ENCODE measurements at regions not wholly inside any gene's neighbourhood (a gene's known extent, or its start where the extent isn't known, plus 50 kb on each side); places are given as distances from the start of the nearest gene placed in this dataset.
"Not testable (repeated sequence)": the region's sequence is repeated elsewhere in the genome, so short reads cannot be mapped to it uniquely, and the experiment has no call there.

GRCh38 chr4:174047363-174047762 lies 236.1 kb downstream of the FBXO8 start:
- TF ChIP-seq SNAI2 (CRISPR knock-in tag; IDR thresholded peaks at IDR 0.05) = peak; percentile 61; the same call in 1 of the 2 replicates
- TF ChIP-seq CREB5 (CRISPR knock-in tag; IDR thresholded peaks at IDR 0.05; ENCODE audit: low read depth) = peak; percentile 66; the same call in 1 of the 2 replicates
- TF ChIP-seq ZFP30 (CRISPR knock-in tag; IDR thresholded peaks at IDR 0.05) = no peak
- TF ChIP-seq ZC3H10 (CRISPR knock-in tag; IDR thresholded peaks at IDR 0.05) = no peak
- TF ChIP-seq BACH2 (CRISPR knock-in tag; IDR thresholded peaks at IDR 0.05; ENCODE audit: borderline replicate concordance) = no peak
- peak; percentile 75 for TF ChIP-seq ZNF70 (CRISPR knock-in tag; IDR thresholded peaks at IDR 0.05)
- no peak for TF ChIP-seq TOX (CRISPR knock-in tag; IDR thresholded peaks at IDR 0.05; ENCODE audit: borderline replicate concordance)
- no peak for TF ChIP-seq CSRNP3 (CRISPR knock-in tag; IDR thresholded peaks at IDR 0.05)
- no peak for TF ChIP-seq PPARA (CRISPR knock-in tag; IDR thresholded peaks at IDR 0.05; ENCODE audit: borderline replicate concordance)
- TF ChIP-seq ISL1 (CRISPR knock-in tag; IDR thresholded peaks at IDR 0.05) = peak; percentile 35
- TF ChIP-seq TCF4 (CRISPR knock-in tag; IDR thresholded peaks at IDR 0.05; ENCODE audit: borderline replicate concordance) = peak; percentile 51; the same call in 1 of the 2 replicates
- peak; percentile 94 for TF ChIP-seq TSHZ2 (CRISPR knock-in tag; IDR thresholded peaks at IDR 0.05)
- no peak for TF ChIP-seq POU6F1 (CRISPR knock-in tag; IDR thresholded peaks at IDR 0.05; ENCODE audit: borderline replicate concordance, low read depth)
- no peak for TF ChIP-seq ZNF565 (CRISPR knock-in tag; conservative IDR thresholded peaks at IDR 0.05; ENCODE audit: low read depth)
- no peak for TF ChIP-seq ESRRG (CRISPR knock-in tag; IDR thresholded peaks at IDR 0.05)
- TF ChIP-seq GLIS3 (CRISPR knock-in tag; IDR thresholded peaks at IDR 0.05) = no peak
- no peak for TF ChIP-seq CSDC2 (CRISPR knock-in tag; IDR thresholded peaks at IDR 0.05)
- TF ChIP-seq RARB (CRISPR knock-in tag; IDR thresholded peaks at IDR 0.05) = no peak
- no peak for TF ChIP-seq ZFP3 (CRISPR knock-in tag; IDR thresholded peaks at IDR 0.05)
- TF ChIP-seq ARNTL (CRISPR knock-in tag; IDR thresholded peaks at IDR 0.05; ENCODE audit: borderline replicate concordance, low read depth) = no peak
- TF ChIP-seq PATZ1 (CRISPR knock-in tag; IDR thresholded peaks at IDR 0.05; ENCODE audit: borderline replicate concordance) = no peak
- no peak for TF ChIP-seq OSR1 (CRISPR knock-in tag; IDR thresholded peaks at IDR 0.05)
- no peak for TF ChIP-seq ZNF8 (CRISPR knock-in tag; IDR thresholded peaks at IDR 0.05)
- peak; percentile 82 for ATAC-seq

GRCh38 chr4:174045829-174046228 lies 237.6 kb downstream of the FBXO8 start:
- ATAC-seq = not testable (repeated sequence)

GRCh38 chr4:174045381-174045780 lies 238.1 kb downstream of the FBXO8 start:
- ATAC-seq = no peak
- no peak for TF ChIP-seq ESRRG (CRISPR knock-in tag; IDR thresholded peaks at IDR 0.05)

Data from SK-N-SH treated with all-trans-retinoic acid at 6 μM for 48 hours (cell line).